ENCODE measurements at regions not wholly inside any gene's neighbourhood (a gene's known extent, or its start where the extent isn't known, plus 50 kb on each side); places are given as distances from the start of the nearest gene placed in this dataset.

DNA sequence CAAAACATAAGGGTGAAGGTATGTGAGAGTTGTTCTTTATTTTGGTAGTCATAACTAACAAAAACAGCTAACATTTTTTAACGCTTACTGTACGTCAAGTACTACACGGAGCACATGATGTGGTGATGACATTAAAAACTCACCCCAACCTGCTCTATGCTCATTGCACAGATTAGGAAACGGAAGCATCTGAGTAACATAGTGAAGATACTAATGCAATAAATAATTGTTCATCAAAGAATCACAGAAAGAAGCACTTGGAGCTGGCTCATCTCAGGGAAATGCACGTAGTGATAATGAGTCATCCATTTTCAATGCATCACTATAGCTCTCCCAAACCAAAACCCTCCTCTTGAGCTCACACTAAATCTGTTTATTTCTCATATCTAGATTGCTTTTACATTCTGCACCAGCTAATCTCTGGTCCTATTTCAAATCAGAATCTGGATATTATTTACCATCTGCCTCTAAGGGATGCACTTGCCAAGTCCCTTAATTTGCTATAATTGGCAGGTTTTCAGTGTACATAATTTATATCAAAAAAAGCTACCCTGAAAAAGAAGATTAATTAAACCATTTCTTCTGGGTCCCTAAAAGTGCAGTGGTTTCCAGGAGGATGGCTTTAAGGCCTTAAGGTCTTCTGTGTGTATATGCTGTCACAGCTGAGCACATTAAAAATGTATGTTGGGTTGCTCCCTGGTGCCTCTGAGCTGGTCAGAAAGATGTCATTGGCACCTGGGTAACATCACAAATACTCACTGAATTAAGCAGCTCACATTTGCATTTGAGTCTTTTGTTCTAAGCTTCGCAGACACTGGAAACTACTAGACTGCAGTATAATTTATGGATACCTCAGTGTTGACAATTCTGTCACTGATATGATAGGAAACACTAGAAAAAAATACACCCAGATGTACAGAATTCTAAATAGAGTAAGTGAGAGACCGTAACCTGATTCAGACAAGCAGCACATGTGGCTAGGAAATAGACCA lies 677.4 kb upstream of the CITED2 start:
- DNase-seq, result no peak

DNA sequence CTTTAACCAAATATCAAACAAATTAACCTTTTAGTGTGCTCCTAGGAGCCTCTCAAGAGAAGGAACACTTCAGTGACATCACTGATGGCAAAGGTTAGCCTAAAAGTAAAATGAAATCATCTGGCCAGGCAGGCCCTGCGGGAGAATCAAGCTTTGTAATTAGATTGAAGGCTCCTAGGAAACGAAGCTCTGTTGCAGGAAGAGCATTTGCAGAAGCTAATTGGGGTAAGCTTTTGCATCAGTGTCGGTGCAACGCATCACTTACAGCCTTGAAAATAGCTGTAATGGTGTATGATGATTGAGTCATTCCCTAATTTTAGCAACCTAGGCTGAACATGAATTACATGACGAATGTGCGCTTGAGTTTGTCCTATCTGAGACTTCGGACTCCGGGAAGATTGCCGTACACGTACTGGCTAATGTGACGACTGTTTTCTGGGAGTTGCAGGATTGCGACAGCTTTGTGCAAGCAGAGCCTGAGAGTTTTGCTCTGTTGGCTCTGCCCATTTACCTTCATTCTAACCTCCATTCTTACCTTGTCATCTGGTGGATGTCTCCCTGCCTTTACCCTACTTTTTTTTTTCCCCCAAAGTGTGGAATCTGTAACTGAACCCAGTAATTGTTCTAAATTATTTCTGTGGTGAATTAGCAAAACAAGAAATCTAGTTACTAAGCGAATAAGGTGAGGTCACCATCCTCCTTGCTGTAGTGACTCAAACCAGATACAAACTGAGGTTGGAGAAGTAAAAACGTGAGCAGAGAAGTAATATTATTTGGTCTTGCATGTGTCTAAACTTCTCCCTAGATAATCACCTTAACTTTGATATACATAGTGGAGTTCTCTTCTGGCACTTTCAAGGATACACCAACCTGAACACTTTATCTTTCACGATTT lies 675.9 kb upstream of the CITED2 start:
- peak; percentile 50 for DNase-seq

DNA sequence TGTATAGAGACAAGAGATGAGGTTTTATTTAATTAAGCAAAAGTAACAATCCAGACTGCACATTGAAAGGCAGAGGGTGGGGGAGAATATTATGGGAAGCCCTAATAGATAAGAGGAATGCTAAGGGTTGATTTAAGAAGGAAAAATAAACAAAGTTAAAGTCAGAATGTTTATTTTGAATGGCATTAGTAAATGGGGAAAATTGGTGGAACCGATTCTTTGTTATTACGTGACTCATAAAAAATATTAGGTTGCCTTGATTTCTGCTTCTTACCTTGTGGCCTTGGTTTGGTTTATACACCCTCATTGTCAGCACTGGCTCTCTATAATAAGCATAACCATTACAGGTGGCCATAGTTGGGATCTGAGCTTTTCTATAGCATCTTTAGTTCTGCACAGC lies 674.8 kb upstream of the CITED2 start:
- DNase-seq, result no peak

DNA sequence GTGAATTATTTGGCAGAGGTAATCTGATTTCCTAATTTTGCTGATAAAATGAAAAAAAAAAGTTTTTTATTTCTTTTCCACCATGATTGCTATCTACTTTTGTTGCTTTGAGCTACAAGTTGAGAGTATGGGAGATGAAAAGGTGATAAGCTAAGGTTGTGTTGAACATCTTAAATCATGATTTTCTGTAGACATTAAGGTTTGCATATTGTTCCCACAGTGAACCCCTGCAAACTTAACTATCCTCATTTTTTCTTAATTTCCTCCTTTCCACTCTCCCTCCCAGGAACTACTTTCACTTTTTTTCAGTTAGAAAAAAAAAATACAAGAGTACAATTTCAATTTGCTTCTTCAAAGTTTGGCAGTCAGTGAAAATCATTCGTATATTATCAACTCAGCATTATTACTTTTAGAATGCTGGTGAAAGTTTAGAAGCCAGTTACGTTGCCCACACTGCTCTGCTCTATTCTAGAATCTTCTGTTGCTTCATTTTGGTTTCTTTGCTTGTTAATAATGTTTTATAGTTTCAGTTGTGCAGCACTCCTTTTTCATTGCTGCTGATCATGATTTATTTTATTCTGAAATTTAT lies 673.8 kb upstream of the CITED2 start:
- DNase-seq, result no peak

DNA sequence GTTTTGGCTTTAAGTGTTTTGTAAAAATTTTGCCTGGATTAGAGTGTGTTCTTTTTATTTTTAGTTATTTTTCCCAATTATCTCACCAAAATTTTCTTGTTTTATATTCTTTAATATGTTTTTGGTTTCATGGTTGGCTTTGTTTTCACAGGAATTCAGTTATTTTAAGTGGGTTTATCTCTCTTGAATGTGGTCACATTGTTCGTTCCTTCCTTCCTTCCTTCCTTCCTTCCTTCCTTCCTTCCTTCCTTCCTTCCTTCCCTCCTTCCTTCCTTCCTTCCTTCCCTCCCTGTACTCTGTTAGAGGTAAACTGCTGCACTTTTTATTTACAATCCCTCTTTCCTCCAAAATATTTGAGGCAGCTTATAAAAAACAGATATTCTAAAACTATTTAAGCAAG lies 672.9 kb upstream of the CITED2 start:
- DNase-seq, result no peak

DNA sequence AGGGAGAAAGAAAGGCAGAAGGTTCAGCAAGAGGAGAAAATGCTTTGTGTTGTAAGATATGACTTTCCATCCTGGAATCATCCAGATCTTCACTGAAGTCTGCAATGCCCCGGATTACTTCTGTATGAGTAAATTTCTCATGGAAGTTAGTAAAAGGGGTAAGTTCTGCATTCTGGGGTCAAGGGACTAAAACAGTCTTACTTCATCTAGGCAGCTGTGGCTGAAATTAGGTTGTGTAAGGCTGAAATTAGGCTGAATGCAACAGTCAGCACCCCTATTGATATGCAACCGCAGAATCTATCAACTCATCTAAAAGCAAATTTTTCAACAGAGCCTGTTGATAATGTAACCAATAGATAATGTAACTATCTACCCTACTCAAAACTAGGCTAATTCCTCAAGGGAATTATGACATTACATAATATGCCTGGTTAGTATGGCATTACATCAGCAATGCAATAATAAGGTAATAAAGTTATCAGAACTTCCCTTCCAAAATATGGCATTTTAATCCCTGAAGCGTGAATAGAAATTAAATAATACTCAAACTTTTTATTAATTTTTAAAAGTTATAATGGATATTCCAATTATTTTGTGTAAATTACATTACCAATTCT lies 671.7 kb upstream of the CITED2 start:
- DNase-seq, result no peak

DNA sequence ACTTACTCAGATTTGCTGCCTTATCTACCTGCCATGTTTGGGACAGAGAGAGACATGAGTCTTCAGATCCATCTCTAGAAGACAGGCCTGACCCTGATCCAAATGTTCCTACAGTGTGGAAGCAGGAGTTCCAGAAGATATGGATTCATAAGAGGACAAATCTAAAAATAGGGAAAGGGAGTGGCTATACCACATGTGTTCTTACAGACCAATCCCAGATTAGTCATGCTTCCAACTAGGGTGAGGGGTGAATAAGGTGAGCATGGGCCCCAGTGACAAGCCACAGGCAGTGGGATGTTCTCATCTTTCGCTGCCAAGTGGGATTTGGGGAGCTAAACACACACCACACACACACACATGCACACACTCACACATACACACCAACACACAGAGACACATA lies 670.7 kb upstream of the CITED2 start:
- DNase-seq, result no peak

DNA sequence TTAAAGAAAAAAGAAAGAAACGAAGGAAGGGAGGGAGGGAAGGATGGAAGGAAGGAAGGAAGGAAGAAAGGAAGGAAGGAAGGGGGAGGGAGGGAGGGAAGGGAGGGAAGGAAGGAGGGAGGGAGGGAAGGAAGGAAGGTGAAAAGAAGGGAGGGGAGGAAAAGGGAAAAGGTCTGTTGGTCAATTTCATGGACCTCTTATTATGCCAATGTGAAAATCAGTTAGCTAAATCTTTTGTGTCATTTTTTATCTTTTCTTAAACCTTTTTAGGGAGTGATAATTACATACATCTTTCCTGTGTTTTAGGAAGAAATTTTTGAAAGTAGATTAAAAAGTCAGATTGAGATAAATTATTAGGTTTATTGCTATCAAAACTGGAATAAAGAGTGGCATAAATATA lies 670.2 kb upstream of the CITED2 start:
- no peak for DNase-seq

DNA sequence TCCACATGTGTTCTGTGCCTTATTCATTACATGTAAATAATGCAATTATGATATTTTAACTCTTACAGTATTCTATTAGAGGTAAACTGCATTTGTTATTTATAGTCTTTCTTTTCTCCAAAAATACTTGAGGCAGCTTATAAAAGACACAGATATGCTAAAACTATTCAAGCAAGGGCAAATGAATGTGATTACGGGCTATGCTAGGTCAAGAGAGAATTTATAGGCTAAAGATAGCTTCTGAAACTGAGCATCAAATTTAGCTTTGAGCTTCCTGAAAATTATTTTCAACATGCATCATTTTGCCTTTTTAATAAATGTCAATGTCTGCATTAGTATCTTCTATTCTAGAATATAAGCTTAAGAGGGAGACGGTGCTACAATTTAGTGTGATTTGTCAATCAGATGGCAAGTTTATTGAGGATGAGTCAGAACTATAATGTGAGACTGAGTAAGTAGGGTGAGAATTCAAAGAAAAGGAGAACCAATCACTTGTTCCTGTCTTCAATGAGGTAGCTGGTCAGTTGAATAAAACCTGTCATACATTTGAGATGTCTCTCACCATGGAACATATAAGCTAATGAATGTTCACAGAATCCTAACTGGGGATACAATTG lies 669.4 kb upstream of the CITED2 start:
- no peak for DNase-seq

DNA sequence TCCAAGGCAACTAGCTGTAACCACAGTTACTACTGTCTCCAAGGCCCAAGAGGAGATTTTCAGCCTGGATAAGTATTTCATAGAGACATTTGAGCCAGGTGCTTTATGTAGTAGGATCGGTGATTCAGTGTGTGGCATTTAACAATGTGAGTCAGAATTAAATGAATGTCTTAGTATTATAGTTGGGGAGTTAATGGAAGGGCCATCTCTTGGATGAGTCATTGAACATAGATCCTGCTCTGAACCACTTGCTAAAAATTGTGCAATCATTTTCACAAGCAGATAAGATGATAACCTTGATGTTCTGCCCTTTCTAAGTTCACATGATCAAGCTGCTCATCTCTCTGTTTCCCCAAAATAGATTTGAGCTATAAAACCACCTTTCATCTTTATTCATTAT lies 668.9 kb upstream of the CITED2 start:
- DNase-seq, result no peak

DNA sequence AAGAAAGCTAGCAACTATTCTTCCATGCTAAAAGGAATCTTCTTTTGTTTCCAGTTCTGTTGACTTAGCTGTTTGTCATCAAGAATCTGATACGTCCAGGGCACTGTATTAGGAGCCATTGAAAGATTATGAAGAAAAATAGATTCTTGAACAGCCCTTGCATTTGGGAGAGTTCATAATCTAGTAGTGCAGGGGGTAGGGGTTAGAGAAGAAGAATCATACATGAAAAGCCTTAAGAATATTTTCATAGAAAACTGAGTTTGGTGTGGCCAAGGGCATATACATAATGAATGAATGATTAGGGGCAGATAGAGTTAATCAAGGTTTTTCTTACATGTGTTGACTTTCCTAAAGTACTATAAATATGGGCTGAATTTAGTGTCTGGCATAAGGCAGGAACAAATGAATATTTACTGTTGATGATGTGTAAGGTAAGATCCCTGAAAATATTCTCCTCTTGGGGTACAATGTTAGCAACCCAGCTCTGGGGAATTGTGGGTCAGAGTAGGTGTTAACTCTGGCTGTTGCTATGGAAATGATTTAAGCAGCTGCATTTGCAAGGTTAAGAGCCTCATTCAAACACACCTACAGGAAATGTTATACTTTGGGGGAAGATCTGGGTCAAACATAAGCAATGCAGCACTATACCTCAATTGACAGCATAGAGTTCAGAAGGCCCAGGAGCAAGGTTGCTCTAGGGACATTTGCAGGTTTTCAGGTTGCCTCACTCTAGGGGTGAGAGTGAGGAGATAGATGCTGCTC lies 667.3 kb upstream of the CITED2 start:
- DNase-seq, result no peak

DNA sequence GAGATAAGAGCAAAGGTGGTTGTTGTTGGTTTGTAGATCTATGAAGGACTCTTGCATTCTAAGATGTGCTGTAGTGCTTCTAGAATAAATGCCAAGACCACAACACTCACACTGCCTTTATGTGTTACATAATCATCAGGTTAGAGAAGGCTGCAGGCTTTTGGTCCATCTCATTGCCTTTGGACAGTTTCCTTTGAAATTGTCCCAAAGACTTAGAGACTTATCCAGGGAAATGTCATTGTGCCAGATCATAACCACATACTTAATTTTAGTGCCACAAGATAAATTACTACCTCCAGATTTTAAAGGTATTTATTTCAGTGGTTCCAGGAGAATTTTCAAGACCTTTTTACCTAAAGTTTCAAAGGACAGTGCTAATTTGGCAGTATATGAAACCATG lies 666.6 kb upstream of the CITED2 start:
- no peak for DNase-seq

DNA sequence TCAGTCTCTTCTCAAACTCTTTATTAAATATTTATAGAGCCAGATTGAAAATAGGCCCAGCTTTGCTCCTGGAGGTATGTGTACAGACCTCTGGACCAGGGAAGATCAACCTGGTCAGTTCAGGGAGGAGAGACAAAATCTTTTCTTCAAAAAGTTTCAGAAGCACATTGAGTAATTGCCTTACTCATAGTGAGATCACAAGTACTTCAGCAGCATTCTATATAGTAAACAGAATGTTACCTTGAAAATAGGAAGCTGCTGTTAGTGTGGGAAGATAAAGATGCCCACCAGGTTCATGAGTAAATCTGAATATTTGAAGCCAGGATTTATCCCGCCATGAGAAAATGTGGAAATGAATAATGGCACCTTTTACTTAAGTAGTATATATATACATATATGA lies 665.9 kb upstream of the CITED2 start:
- DNase-seq, result no peak

DNA sequence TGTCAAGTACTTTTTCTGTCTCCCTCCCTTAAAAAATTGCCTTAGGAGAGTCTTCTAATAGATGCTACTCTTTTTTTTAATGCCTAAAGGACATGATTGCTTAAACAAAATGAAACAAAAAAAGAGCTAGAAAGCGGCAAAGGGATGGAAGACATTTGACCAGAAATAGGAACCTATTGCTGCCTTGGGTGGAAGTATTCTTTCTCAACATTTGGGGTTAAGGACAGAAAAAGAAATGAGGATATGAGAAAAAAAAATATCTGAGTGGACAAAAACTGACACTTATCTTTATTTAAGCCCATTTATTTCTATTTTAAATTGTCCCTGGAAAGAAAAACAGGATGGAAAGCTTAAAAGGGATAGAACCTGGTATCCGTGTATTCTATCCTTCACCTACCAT lies 664.9 kb upstream of the CITED2 start:
- no peak for DNase-seq

DNA sequence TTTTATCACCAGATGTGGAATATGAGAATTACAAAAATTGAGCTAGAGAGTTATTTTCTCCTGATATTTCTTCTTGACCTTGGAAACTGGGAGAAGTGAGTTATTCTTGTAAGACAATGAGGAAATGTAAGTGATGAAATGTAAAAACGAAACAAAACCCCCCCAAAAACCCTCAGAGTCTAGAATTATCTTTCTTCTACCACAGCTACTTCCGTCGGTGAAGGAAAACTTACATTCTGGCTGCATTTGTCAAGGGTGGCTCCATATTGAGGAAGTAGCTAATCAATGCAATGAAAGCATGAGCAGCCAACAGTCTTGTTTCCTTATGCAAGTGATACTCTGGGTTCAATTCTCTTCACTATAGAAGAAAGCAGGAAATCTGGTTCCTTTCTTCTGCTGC lies 661.7 kb upstream of the CITED2 start:
- DNase-seq, result no peak

DNA sequence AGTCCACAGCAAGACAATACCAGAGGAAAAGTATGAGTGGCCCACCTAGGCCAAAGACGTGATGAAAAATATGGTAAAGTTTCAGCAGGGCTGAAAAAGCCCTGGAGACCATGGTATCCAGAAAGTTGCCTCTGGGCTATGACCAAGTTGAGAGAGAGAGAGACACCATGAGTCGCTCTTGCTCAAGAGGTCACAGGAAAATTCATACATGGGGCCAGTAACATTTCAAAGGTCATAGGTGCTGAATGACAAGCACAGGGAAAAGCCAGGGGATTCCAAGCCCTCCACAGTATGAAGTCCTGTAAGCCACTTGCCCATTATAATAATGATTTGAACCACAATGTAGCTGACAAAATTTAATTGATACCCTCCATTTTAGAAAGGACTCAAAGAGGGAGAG lies 657.7 kb upstream of the CITED2 start:
- no peak for DNase-seq

DNA sequence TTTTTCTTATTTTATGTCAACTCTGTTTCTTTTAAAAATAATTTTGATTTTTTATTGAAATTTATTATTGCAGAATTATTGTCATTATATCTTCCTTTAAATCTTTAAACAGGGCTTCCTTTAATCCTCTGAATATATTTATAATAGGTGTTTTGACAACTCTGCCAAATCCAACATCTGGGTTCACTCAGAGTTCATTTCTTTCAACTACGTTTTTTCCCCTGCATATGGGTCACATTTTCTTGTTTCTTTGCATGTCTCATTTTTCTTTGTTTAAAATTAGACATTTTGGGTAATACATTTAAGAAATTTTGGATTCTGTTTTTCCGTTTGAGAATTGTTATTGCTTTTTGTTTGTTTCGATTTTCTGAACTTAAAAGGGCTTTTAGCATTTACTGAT lies 655.1 kb upstream of the CITED2 start:
- no peak for DNase-seq

DNA sequence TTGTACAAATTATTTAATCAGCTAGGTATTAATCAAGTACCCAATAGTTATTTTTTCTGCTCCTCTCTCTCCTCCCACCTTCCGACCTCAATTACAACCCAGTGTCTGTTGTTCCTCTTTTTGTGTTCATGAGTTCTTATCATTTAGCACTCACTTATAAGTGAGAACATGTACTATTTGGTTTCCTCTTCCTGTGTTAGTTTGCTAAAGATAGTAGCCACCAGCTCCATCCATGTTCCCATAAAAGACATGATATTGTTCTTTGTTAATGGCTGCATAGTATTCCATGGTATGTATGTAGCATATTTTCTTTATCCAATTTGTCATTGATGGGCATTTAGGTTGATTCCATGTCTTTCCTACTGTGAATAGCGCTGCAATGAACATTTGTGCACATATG lies 652.8 kb upstream of the CITED2 start:
- DNase-seq, result no peak

DNA sequence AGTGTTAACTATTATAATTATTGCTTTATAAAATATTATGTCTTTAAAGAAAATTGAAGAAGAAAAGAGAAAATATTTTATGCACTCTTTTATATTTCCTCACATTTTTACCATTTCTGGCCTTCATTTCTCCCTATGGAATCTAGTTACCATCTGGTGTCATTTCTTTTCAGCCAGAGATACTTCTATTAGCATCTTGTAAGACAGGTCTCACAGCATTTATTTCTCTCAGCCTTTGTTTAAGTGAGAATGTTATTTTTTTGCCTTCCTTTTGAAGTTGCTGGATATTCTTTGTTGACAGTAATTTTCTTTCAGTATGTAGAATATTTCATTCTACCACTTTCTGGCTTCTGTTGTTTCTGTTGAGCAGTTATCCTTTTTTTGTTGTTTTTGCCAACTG lies 652.1 kb upstream of the CITED2 start:
- no peak for DNase-seq

DNA sequence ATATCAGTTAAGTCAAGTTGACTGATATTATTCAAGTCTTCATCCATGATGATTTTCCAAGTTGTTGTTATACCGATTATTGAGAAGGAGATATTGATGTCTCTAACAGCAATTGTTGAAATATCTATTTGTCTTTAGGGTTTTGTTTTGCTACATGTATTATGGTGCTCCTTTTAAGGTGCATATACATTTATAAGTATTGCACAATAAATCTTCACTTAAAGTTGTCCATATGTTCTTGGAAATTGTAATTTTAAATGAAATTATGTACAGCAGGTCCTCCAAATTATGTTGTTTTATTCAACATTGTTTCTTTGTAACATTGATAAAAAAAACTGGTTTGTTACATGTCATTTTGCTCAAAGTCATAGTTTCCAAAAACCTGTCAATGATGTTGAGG lies 650.7 kb upstream of the CITED2 start:
- DNase-seq, result no peak

DNA sequence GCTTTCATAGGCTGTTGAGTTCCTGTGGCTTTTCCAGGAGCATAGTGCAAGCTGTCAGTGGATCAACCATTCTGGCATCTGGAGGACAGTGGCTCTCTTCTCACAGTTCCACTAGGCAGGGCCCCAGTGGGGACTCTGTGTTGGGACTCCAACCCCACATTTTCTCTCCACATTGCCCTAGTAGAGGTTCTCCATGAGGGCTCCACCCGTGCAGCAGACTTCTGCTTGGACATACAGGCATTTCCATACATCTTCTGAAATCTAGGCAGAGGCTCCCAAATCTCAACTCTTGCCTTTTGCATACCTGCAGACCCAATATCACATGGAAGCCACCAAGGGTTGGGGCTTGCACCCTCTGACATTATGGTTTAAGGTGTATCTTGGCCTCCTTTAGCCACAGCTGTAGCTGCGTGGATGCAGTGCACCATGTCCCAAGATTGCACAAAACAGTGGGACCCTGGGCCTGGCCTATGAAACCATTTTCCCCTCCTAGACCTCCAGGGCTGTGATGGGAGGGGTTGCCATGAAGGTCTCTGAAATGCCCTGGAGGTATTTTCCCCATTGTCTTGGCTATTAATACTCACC lies 645.9 kb upstream of the CITED2 start:
- DNase-seq, result no peak

Measured in tongue (tissue), 1 donor.